Activated naive CD4-positive, alpha-beta T cell (primary cell): ENCODE measurements at regions not wholly inside any gene's neighbourhood (a gene's known extent, or its start where the extent isn't known, plus 50 kb on each side); places are given as distances from the start of the nearest gene placed in this dataset.
"Not testable (repeated sequence)": the region's sequence is repeated elsewhere in the genome, so short reads cannot be mapped to it uniquely, and the experiment has no call there.

Source experiments
- DNase-seq, 4 experiments: peaks; one replicate each; lab custom pipeline; 2025; lab: John Stamatoyannopoulos, UW

DNA sequence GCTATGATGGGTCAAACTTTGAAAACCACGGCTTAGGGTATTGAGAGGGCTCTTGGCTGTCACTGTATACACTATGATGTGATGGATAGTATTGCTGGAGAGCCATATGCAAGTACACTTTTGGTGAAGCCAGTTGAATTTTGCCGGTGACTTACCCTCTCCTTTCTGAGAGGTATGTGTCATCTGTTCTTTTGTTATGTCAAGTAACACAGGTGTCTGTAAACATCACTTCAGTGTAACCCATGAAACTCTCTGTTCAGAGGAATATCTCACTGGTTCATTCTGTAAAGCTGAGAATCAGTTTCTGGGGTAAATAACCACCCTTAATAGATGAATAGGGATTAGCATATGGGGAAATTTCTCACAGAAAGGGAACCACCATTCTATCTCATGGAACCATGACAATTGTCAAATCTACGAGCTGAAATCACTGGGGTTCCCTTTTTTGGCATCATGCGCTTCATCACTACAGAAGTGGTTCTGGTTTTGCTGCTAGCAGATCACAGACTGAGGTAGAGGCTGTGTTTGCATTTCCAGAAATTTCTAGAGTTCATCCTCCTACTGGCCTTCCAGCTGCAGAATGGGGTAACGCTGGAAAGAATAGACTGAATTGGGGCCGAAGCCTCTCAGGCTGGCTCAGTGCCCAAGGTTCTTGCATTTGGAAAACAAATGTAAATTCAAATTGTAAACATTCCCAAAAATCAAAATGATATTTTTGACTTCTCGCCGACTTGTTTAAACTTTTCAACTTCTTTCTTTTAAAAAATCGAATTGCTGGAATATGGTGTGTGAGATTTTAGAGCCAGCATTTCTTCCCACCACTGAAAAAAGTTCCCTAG is 83.3 kb upstream of the CREB5 start:
- DNase-seq = no peak

DNA sequence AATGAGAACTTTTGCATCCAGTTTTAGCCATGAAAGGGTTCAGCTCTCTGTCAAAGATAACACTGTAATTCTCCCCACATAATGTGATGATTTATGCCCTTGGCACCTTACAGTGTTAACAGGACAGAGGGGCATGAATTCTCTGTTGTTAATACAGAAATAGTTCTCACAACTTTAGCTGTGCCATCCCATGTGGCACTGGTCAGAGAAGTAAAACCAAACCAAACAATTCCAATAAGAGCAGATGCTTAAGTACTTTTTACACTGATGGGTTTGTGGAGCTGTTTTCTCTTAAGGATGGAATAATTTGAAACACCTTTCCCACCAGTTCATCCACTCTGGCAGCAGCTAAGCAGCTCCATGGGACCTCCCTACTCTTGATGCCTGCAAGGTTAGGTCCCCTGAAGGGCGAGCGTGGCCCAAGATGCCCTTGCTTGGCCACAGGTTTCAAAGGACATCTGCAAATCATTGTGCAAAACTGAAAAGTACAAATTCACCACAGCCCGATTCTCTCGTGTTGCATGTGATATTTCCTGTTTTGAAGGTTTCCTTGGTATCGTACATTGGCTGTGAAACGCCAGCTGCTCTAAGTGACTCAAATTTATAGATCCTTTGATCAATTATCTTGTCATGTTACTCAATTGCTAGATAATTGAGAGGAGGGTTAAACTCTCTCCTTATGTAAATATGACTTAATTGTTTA is 82.5 kb upstream of the CREB5 start:
- DNase-seq = peak in 1 of 4 experiments; percentile 5

DNA sequence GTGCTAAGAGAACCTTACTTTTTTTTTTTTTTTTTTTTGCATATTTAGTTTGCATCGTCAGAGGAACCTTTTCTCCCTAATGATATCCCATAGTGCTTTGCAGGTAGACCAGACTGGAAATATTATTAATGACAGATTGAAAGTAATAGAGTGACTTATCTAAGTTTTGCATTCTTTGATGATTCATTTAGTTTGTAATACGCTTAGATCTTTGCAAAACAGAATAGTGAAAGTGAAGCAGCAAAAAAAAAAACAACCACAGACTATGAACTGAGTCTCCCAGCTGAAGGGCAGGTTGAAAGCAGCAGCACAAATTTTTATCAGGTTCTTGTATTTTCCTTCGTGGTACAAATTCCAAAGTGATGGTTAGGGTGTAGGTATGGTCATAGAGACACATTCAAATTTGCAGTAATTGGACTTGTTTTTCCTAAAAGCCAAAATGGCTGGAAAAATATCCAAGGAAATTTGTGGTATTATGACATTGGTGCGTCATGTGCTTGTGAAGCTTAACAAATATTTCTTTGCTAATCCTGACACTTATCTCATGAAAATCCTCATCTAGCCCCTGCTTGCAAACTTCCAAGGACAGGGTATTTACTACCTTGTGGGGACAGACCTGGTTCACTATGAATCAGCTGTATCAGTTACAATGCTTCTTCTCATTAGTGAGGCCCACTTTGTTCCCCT is 81.8 kb upstream of the CREB5 start:
- DNase-seq = no peak

DNA sequence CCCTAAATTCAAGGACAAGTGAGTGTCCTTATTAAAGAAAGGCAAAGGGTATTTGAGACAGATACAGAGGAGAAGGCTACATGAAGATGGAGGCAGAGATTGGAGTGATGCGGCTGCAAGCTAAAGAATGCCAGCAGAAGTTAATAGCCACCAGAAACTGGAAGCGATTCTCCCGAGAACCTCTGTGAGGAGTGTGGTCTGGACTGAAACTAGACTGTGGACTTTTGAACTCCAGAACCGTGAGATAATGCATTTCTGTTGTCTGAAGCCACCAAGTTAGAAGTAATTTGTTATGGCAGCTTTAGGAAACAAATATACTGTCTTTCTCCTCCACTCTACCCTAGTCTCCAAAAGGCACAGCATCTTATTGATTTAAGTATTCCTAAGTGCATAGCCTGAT is 80.3 kb upstream of the CREB5 start:
- DNase-seq = no peak

DNA sequence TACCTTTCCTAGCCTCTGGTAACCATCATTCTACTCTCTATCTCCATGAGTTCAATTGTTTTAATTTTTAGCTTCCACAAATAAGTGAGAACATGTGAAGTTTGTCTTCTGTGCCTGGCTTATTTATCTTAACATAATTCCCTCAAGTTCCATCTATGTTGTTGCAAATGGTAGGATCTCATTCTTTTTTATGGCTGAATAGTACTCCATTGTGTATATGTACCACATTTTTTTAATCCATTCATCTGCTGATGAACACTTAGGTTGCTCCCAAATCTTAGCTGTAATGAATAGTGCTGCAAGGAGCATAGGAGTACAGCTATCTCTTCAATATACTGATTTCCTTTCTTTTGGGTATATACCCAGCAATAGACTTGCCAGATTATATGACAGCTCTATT is 78.8 kb upstream of the CREB5 start:
- DNase-seq = not testable (repeated sequence)

DNA sequence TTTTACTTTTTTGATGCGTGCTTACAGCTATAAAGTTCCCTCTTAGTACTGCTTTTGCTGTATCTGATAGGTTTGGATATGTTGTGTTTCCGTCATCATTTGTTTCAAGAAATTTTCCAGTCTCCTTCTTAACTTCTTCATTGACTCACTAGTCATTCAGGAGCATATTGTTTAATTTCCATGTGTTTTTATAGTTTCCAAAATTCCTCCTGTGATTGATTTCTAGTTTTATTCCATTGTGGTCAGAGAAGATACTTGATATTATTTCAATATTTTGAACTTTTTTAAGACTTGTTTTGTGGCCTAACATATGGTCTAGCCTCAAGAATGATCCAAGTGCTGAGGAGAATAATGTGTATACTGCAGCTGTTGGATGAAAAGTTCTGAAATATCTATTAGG is 75.5 kb upstream of the CREB5 start:
- DNase-seq = no peak

DNA sequence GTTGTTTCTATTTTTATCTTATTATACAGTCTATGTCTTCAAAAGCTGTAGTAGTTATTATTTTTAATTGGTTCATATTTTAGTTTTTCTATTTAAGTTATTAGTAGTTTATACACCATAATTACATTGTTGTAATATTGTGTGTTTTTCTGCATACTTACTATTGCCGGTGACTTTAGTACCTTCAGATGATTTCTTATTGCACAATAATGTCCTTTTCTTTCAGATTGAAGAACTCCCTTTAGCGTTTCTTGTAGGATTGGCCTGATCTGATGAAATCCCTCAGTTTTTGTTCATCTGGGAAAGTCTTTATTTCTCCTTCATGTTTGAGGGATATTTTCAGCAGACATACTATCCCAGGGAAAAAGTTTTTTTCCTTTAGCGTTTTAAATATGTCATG is 74.3 kb upstream of the CREB5 start:
- no peak for DNase-seq

DNA sequence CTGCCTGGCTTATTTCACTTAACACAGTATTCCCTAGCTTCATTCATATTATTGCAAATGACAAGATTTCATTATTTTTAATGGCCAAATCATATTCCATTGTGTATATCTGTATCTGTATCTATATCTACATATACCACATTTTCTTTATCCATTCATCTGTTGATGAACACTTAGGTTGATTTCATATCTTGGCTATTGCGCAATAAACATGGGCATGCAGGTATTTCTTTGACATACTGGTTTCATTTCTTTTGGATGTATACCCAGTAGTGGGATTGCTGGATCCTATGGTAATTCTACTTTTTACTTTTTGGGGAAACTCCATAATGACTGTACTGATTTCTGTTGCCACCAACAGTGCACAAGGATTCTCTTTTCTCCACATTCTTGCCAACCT is 68.9 kb upstream of the CREB5 start:
- no peak for DNase-seq

DNA sequence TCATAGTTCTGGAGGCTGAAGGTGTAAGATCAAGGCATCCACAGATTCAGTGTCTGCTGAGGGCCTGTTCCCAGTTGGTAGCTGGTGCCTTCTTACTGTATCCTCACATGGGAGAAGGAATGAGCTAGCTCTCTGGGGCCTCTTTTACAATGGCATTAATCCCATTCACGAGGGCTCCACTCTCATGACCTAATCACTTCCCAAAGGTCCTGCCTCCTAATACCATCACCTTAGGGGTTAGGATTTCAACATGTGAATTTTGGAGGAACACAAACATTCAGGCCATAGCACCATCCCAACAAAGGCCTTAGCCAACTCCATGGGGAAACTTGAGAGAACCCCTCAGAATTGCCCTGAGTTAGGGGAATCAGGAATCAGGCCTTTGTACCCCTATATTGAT is 66.1 kb upstream of the CREB5 start:
- no peak for DNase-seq

DNA sequence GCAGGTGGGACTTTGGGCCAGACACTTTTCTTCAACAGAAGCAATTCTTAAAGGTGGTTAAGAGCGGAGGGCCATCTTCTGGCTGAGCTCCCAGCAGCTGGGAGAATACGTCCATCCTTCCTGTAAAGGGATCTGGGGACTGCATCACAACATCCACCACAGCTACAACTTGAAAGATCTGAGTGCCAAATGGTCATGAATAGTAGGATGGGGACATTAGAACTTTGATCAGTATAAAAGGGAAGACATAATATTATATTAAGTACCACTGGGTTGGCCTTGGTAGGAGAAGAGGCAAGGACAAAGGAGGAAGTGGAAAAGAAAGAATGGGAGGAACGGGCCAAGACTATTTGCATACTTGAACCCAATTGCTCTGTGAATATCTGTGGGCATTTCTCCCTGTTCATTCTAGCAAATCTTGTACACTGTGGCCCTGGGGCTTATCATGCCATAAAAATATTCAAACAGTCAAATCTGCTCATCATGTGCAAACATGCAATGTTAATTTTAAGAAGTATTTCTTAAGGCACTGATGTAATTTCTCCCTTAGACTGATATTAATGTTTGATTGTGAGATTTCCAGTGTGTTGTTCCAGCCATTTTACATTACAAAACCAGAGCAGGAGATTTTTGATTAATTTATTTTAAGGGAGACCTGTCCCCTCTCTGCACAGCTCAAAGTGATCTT is 65.5 kb upstream of the CREB5 start:
- no peak for DNase-seq

DNA sequence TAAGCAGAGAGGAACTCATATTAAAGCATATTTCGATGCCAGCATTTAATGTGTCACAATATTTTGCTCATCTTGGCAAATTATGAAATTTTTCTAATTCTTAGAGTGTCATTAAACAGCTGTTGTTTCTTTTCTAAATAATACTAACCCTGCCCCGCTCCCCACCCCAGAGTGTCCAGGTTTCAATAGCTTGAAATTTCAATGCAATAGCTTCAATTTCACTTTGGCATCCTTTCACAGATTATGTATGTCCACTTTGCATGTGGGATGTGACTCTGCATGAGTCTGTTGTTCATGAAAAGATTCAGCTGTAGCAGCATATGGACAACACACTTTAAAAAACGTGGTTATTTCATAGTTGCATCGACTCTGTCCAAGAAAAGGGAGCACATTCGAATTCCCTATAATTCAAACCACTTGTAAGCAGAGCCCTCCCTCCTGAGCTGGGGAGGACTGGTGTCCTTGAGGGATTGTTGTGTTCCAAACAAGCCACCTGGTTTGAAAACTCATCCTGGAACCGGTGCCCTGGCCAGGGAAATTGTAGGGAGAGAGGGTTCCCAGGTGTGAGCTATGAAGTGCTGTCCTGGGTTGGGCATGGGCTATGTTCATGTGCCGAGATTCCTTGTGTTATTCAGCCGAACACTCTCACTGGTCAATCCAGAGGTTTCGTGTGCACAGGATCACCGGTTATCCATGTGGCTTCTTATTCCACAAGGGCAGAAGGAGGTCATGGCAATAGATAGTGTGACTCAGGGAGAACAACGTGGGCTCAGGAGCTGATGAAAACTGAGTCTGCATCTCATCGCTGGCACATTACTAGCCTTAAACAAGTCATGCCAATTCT is 64.6 kb upstream of the CREB5 start:
- no peak for DNase-seq

DNA sequence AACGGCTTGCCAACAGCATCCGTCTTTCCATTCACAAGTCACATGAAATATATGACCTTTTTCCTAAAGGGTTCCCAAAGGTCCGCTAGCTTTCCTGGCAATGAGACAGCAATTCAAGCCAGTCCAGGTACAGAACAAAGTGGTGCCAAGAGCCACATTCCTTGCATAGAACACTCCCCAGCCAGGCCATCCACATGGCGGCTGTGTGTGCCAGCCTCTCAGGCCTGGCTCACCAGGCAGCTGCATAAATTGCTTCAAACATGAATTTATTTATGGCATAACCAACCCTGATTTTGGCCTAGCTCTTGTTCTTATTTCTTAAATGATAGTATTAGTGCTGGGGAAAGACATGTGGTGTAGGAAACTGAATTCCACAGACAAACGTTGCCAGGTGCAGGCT is 63.7 kb upstream of the CREB5 start:
- no peak for DNase-seq

DNA sequence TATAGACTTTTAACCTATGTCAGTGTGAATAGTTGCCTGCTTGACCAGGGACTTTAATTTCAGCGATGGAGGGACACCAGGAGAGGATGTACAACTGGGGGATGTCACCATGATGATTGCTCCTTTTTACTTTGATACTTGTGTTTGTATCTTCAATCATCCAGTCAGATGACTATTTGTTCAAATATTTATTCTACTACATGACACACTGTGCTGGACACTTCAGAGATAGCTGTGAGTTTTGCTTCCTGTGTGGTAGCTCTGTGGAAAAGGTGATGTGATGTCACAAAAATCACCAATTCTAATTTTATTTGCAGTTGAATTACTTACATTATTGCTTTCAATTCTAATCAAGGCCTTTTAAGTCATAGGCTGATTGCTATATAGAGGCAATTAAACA is 62.7 kb upstream of the CREB5 start:
- DNase-seq = no peak

DNA sequence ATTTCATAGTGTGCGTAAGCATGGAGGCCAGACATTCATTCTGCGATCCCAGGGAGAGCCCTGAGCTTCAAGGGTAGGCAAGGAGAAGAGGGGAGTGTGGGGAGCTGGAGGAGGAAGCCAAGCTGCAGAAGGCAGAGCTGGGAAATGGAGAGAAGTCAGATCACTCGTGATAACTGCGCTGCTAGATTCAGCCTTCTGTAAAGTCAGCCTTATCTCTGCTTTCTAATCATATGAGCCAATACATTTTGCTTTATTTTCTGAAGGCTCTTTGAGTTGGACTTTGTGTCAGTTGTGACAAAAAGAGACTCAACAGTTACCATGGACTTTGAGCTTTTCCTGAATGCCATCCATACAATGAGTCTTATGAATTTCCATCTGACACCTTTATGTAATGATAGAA is 61.7 kb upstream of the CREB5 start:
- no peak for DNase-seq

DNA sequence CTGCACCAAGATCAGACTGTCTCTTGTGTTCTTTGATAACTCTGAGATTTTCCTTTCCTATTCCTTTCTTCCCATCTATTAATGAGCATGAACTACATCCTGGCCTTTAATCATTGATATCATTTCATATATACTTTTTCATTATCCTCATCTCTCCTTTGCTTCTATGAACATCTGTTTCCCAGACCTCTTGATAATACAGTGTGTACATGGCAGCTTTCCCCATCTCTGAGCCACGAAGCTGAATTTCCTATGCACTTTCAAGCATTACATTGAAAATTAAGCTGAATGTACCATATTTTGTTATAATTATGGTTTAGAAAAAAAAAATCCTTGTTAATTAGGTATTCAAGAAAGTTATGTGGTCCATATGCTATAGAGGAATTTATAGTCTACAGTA is 60.9 kb upstream of the CREB5 start:
- DNase-seq = no peak

DNA sequence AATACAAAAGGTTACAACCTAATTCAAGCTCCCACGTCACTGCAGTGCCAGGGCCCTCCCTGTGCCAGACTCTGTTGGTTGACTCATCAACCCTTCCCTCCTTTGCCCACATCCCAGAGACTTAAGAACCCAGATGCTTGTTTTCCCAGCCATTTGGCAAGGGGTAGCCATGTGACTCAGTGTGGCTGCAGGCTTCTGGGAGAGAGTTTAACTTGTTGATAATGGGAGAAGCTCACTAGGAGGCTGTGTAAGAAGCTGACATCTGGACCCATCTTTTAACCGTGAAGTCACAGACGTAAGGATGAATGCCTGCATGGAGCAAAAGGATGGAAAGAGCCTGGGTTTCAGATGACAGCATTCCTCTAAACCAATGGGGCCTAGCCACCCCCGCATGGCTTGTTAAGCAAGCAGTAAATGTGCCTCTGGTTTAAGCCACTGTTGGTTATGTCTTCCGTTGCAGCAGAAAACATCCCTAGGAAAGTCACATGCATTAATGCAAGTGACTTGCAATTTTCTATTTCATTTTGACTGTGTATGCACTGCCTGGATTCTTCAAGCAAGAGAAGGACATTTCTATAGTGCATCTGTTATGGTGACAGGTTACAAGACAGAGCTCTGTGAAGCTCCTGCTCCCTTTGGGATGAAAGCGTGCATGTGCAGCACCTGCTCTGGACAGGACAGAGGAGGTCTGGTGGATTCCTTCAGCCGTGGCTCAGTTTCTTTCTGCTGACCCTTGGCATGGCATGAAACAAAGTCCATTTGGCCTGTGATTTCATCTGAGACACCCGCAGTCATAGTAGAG is 57.5 kb upstream of the CREB5 start:
- no peak for DNase-seq

DNA sequence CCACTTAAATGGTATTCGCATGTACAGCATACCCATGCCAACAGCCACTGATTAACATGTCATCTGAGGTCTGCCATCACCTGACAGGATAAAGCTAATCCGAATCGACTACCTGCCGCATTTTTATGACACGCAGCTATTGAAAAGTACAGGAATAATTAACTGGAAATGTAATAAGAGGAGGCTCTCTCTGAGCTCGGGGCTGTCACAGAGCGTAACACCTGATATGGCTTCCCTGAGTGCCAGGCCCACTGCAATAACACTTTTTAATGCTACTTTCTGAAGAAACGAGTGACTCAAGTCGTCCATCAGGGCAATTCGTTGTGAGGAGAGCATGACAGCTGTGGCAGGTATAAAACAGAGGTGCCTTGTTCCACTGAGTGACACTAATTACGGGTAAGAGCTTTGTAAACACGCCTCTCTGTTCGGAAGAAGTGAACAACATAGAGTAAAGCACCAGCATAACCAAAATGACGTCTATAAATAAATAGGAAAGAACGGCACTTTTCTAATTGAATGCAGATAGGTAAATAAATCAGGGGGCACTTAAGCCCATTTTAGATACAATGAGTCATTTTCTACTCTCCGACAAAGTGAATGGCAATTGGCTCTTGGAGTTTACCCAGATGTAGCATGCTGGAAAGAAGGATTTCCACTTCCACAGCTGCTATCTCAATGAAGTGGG is 56.5 kb upstream of the CREB5 start:
- DNase-seq = no peak

DNA sequence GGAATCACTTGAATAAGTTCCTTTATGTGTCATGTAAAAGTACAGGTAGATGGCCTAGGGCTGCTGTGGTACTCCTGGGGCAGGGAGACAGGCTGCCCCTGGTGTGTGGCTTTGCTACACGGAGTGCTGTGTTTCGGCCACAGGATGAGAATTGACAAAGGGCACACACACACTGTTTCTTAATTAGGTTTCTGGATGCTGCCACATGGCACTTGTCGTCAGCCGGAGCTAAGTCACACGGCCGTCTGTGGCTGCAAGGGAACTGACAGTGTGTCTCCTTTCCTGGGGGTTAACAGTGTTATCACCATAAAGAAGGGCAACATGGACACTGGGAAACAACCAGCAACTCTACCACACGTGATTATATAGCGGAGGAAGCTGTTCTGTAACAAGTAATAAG is 55.7 kb upstream of the CREB5 start:
- no peak for DNase-seq

DNA sequence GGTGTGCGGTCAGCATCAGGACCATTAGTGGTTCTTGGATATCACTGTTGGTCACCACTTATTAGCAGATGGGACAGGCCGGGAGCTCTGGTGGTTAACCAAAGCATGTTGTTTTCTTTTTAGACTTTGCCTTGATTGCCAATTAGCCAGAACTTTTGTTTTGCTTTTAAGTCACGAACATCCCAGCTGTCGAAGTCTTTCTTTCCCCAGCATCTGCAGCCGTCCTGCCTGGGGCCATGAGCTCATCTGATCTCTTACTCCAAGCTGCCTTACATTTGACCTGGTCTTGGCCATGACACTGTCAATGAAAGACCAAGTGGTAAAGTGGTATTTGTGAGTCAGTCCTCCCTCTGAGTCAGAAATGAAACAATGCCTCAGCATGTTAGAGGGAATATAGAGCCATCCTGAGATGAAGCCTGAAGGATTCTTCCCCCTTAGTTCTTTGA is 53.9 kb upstream of the CREB5 start:
- DNase-seq = no peak

DNA sequence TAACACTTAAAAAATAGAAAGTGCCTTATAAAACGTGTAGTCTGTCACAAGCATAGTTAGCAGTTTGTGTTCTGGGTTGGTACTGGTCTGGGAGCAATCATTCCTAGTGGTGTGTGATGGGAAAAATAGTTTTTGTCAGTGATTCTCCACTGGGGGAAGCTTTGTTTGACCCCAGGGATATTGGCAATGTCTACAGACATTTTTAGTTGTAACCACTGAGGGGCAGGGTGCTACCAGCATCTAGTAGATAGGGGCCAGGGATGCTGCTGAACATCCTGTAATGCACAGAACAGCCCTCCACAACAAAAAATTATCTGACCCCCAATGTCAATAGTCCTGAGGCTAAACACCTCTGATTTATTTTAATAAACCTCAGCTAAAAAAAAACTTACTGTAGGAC is 51.6 kb upstream of the CREB5 start:
- DNase-seq = no peak
